HUES48 (cell line): ENCODE measurements at regions not wholly inside any gene's neighbourhood (a gene's known extent, or its start where the extent isn't known, plus 50 kb on each side); places are given as distances from the start of the nearest gene placed in this dataset.

Experiments used
- H3K27ac ChIP-seq: one replicate; pipeline ENCODE4 v1.7.0; 2013; ENCODE audit warnings: low read depth, low read length, inconsistent platforms
- H3K27me3 ChIP-seq: 2 replicates; pipeline ENCODE4 v1.6.1; 2013; ENCODE audit warnings: mild to moderate bottlenecking, low read length; ENCODE audit not compliant: control insufficient read depth, insufficient read depth
- H3K36me3 ChIP-seq: 2 replicates; pipeline ENCODE4 v1.6.1; 2013; ENCODE audit warnings: low read length; ENCODE audit not compliant: control insufficient read depth, insufficient read depth
- H3K4me1 ChIP-seq: 2 replicates; pipeline ENCODE4 v1.6.1; 2013; ENCODE audit warnings: mild to moderate bottlenecking, low read length; ENCODE audit not compliant: control insufficient read depth, insufficient read depth
- H3K4me3 ChIP-seq: 2 replicates; pipeline ENCODE4 v1.5.1; 2013; ENCODE audit warnings: mild to moderate bottlenecking, low read depth, low read length
- H3K9ac ChIP-seq: 2 replicates; pipeline ENCODE4 v1.6.1; 2013; ENCODE audit warnings: mild to moderate bottlenecking, low read depth, low read length, moderate library complexity
- H3K9me3 ChIP-seq: 2 replicates; pipeline ENCODE4 v1.6.1; 2013; ENCODE audit warnings: low read length; ENCODE audit not compliant: control insufficient read depth, insufficient read depth

- H3K9ac ChIP-seq = no peak overlapping the region
- H3K36me3 ChIP-seq = no peaks in the 10 kb centered on the region
- no peak overlapping the region for H3K4me3 ChIP-seq
- H3K4me1 ChIP-seq = no peaks in the 10 kb centered on the region
- H3K9me3 ChIP-seq = 0 out of 2 replicates have a peak, but pooled peaks cover 4% of the 10 kb centered on the region
- peaks cover 24% of the 10 kb centered on the region for H3K27me3 ChIP-seq
- H3K27ac ChIP-seq = no peak overlapping the region
Observed at GRCh38 chrX:20481632-20482031, 214.9 kb upstream of the RPS6KA3 start.

GRCh38 chrX:20479896-20480295 lies 213.2 kb upstream of the RPS6KA3 start:
- Histone ChIP-seq H3K27me3 (peaks cover 24% of the 10 kb centered on the region), H3K9me3 (0 out of 2 replicates have a peak, but pooled peaks cover 4% of the 10 kb centered on the region), H3K9ac (no peak overlapping the region), H3K4me3 (no peak overlapping the region), H3K36me3 (no peaks in the 10 kb centered on the region), H3K27ac (no peak overlapping the region), H3K4me1 (no peaks in the 10 kb centered on the region)

GRCh38 chrX:20479048-20479447 lies 212.3 kb upstream of the RPS6KA3 start:
- Histone ChIP-seq H3K9ac (no peak overlapping the region), H3K36me3 (no peaks in the 10 kb centered on the region), H3K4me3 (no peak overlapping the region), H3K27ac (no peak overlapping the region), H3K27me3 (peaks cover 18% of the 10 kb centered on the region), H3K9me3 (0 out of 2 replicates have a peak, but pooled peaks cover 4% of the 10 kb centered on the region), H3K4me1 (no peaks in the 10 kb centered on the region)

- Histone ChIP-seq H3K4me1 (no peaks in the 10 kb centered on the region), H3K9ac (no peak overlapping the region), H3K36me3 (no peaks in the 10 kb centered on the region), H3K27me3 (peaks cover 17% of the 10 kb centered on the region), H3K27ac (no peak overlapping the region), H3K9me3 (no peaks in the 10 kb centered on the region), H3K4me3 (no peak overlapping the region)
Observed at GRCh38 chrX:20477836-20478524, 211.3 kb upstream of the RPS6KA3 start.

- H3K4me1 ChIP-seq = no peaks in the 10 kb centered on the region
- no peaks in the 10 kb centered on the region for H3K36me3 ChIP-seq
- no peak overlapping the region for H3K4me3 ChIP-seq
- H3K27ac ChIP-seq = no peak overlapping the region
- H3K27me3 ChIP-seq = peaks cover 15% of the 10 kb centered on the region
- H3K9me3 ChIP-seq = no peaks in the 10 kb centered on the region
- no peak overlapping the region for H3K9ac ChIP-seq
Observed at GRCh38 chrX:20477219-20477618, 210.5 kb upstream of the RPS6KA3 start.

GRCh38 chrX:20472620-20473258 lies 206.0 kb upstream of the RPS6KA3 start:
- Histone ChIP-seq H3K27ac (no peak overlapping the region), H3K36me3 (no peaks in the 10 kb centered on the region), H3K4me3 (no peak overlapping the region), H3K27me3 (no peaks in the 10 kb centered on the region), H3K4me1 (no peaks in the 10 kb centered on the region), H3K9me3 (no peaks in the 10 kb centered on the region), H3K9ac (no peak overlapping the region)

GRCh38 chrX:20472148-20472547 lies 205.4 kb upstream of the RPS6KA3 start:
- Histone ChIP-seq H3K9ac (no peak overlapping the region), H3K27me3 (no peaks in the 10 kb centered on the region), H3K4me1 (no peaks in the 10 kb centered on the region), H3K36me3 (no peaks in the 10 kb centered on the region), H3K9me3 (no peaks in the 10 kb centered on the region), H3K27ac (no peak overlapping the region), H3K4me3 (no peak overlapping the region)

GRCh38 chrX:20471483-20471882 lies 204.8 kb upstream of the RPS6KA3 start:
- H3K4me1 ChIP-seq = no peaks in the 10 kb centered on the region
- no peak overlapping the region for H3K27ac ChIP-seq
- no peaks in the 10 kb centered on the region for H3K27me3 ChIP-seq
- no peak overlapping the region for H3K4me3 ChIP-seq
- H3K9ac ChIP-seq = no peak overlapping the region
- H3K36me3 ChIP-seq = no peaks in the 10 kb centered on the region
- no peaks in the 10 kb centered on the region for H3K9me3 ChIP-seq

GRCh38 chrX:20463296-20464075 lies 196.8 kb upstream of the RPS6KA3 start:
- Histone ChIP-seq H3K27me3 (no peaks in the 10 kb centered on the region), H3K9ac (no peak overlapping the region), H3K36me3 (no peaks in the 10 kb centered on the region), H3K4me1 (no peaks in the 10 kb centered on the region), H3K4me3 (no peak overlapping the region), H3K27ac (no peak overlapping the region), H3K9me3 (no peaks in the 10 kb centered on the region)

GRCh38 chrX:20461576-20461975 lies 194.9 kb upstream of the RPS6KA3 start:
- Histone ChIP-seq H3K27me3 (no peaks in the 10 kb centered on the region), H3K9me3 (no peaks in the 10 kb centered on the region), H3K27ac (no peak overlapping the region), H3K4me1 (no peaks in the 10 kb centered on the region), H3K9ac (no peak overlapping the region), H3K36me3 (no peaks in the 10 kb centered on the region), H3K4me3 (no peak overlapping the region)

GRCh38 chrX:20461002-20461401 lies 194.3 kb upstream of the RPS6KA3 start:
- no peak overlapping the region for H3K4me3 ChIP-seq
- no peaks in the 10 kb centered on the region for H3K9me3 ChIP-seq
- H3K27ac ChIP-seq = no peak overlapping the region
- no peak overlapping the region for H3K9ac ChIP-seq
- no peaks in the 10 kb centered on the region for H3K4me1 ChIP-seq
- H3K27me3 ChIP-seq = no peaks in the 10 kb centered on the region
- no peaks in the 10 kb centered on the region for H3K36me3 ChIP-seq
